Testis (tissue), 2 donors: ENCODE measurements at regions not wholly inside any gene's neighbourhood (a gene's known extent, or its start where the extent isn't known, plus 50 kb on each side); places are given as distances from the start of the nearest gene placed in this dataset.

ENCODE experiments used
- DNase-seq: peaks from one replicate; pipeline ENCODE4 v3.0.0-alpha.2; 2019
- H3K27ac ChIP-seq, 2 donors: fragments of 200-600 bp; sonication (generic); one replicate each; pipeline ENCODE4 v1.5.1; 2019
- H3K27me3 ChIP-seq: fragments of 200-600 bp; sonication (generic); one replicate; pipeline ENCODE4 v1.5.1; 2019
- H3K36me3 ChIP-seq: fragments of 200-600 bp; sonication (generic); one replicate; pipeline ENCODE4 v1.5.1; 2017; ENCODE audit warnings: low read depth; ENCODE audit errors: missing control alignments
- H3K4me1 ChIP-seq: fragments of 200-600 bp; sonication (generic); one replicate; pipeline ENCODE4 v1.5.1; 2019
- H3K4me3 ChIP-seq, 2 donors: fragments of 200-600 bp; sonication (generic); one replicate each; pipeline ENCODE4 v1.5.1; 2017 to 2019
- H3K9me3 ChIP-seq: fragments of 200-600 bp; sonication (generic); one replicate; pipeline ENCODE4 v1.5.1; 2017
- POLR2A ChIP-seq: fragments of 450-650 bp; IDR thresholded peaks from one replicate; pipeline ENCODE4 v1.6.1; 2017; ENCODE audit warnings: antibody characterized with exemption, mild to moderate bottlenecking, moderate library complexity
- WGBS, 2 donors: methylation state at CpG; one replicate each; pipeline ENCODE4 v1.1.5; 2018; 5-methylcytosine and 5-hydroxymethylcytosine counted together
- intact Hi-C: fragments of 100-400 bp; cut with DNase I; formaldehyde crosslinking; loops from one replicate; pipeline ENCODE4 v1.15.1; 2023; ENCODE audit warnings: low total_unique reads
- TF ChIP-seq, protein P1 (sequence below), 3 experiments: fragments of 450-650 bp in 2 of 3; fragments of 200-600 bp in 1 of 3; sonication (generic) in 1 of 3; IDR thresholded peaks; one replicate each; pipeline ENCODE4 v1.5.1; 2016 to 2019; ENCODE audit warnings: antibody characterized with exemption in 3 of 3, mild to moderate bottlenecking in 2 of 3, moderate library complexity in 1 of 3

DNA sequence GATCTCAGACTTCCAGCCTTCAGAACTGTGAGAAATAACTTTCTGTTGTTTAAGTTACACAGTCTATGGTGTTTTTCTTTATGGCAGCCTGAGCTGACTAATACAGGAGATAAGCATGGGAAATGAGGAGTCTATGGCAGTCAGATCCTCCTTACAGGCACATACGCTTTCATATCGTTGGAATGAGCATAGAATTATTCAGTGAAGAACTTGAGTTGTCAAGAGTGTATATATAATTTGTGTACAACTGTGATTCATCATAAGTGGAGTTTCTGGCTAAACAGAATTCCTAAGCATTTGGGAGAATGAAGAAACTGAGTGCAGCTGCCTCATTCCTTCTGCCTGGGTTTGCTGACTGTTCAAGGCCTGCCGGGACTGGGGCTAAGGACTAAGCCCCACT, 516.7 kb downstream of the ADRA2A start:
- H3K36me3 ChIP-seq, result no peaks in the 10 kb centered on the region
- DNase-seq, result no peak
- H3K4me3 ChIP-seq, result no peak overlapping the region
- intact Hi-C loops, result loop anchor here (10.0 kb wide), 1 partner anchor 509 kb away; no protein-coding TSS in a partner anchor
- H3K9me3 ChIP-seq, result no peaks in the 10 kb centered on the region
- WGBS, 2 donors, result 89% methylated on average over 3 of the region's 3 CpGs
- no peaks in the 10 kb centered on the region for H3K27me3 ChIP-seq
- no peak for TF ChIP-seq POLR2A
- TF ChIP-seq, protein P1, sequence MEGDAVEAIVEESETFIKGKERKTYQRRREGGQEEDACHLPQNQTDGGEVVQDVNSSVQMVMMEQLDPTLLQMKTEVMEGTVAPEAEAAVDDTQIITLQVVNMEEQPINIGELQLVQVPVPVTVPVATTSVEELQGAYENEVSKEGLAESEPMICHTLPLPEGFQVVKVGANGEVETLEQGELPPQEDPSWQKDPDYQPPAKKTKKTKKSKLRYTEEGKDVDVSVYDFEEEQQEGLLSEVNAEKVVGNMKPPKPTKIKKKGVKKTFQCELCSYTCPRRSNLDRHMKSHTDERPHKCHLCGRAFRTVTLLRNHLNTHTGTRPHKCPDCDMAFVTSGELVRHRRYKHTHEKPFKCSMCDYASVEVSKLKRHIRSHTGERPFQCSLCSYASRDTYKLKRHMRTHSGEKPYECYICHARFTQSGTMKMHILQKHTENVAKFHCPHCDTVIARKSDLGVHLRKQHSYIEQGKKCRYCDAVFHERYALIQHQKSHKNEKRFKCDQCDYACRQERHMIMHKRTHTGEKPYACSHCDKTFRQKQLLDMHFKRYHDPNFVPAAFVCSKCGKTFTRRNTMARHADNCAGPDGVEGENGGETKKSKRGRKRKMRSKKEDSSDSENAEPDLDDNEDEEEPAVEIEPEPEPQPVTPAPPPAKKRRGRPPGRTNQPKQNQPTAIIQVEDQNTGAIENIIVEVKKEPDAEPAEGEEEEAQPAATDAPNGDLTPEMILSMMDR (IDR thresholded peaks at IDR 0.05), result no peak
- H3K27ac ChIP-seq, result no peak overlapping the region
- H3K4me1 ChIP-seq, result no peaks in the 10 kb centered on the region

DNA sequence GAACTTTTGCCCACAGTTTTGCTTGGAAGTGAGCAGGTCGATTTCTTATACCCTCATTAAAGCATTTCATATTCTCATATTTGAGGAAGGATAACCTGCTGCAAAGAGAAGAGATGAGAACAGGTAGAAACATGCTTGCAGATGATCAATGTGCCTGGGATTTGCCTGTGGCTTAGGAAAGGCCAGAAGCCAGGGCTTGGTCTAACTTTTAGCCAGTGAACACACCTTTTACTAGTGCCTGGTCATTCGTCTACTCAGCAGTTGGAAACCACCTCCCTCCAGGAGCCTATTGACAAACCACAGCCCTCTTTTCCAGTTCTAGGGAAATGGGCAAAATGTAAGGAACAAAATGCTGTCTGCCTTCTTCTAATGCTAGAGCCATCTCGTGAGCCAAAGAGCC, 518.3 kb downstream of the ADRA2A start:
- no peaks in the 10 kb centered on the region for H3K36me3 ChIP-seq
- intact Hi-C loops, result loop anchor here (10.0 kb wide), 1 partner anchor 510 kb away; no protein-coding TSS in a partner anchor

DNA sequence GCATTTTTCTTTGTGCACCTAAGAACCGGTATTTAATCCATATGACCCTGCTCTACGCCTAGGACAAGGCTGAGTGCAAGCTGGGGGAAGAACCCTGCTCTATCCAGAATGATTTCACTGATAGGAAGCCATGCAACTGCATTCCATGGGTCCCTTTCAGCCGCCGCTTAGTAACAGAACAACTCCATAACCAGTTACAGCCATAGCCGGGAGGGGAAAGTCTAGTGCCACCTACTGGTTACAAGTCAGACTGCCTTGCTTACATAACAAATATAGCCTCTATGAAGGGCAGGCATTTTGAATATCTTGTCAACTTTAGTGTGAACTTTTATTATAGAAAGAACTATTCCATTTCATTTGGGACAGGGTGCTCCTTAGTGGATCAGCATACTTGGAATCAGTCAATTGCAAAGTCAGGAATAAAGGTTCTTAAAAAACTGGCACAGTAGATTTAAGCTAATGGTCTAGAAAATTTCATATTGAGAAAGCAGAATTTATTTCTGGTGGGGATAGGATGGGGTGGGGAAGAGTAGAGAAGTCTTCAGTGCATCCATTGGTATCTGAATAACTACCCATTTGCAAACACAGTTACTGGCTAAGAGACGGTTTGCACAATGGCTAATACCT, 521.7 kb downstream of the ADRA2A start:
- H3K4me1 ChIP-seq, result no peaks in the 10 kb centered on the region
- H3K27ac ChIP-seq, result no peak overlapping the region
- WGBS, 2 donors, result 35 to 36% methylated on average over 6 of the region's 6 CpGs
- peak; percentile 82 for DNase-seq
- H3K4me3 ChIP-seq, result no peak overlapping the region
- H3K27me3 ChIP-seq, result no peaks in the 10 kb centered on the region
- intact Hi-C loops, result loop anchor here (10.0 kb wide), 1 partner anchor 514 kb away; no protein-coding TSS in a partner anchor
- TF ChIP-seq, protein P1 (IDR thresholded peaks at IDR 0.05), result peak; percentile 52 to 88 (median 84)
- no peak for TF ChIP-seq POLR2A
- H3K9me3 ChIP-seq, result no peaks in the 10 kb centered on the region
- no peaks in the 10 kb centered on the region for H3K36me3 ChIP-seq

More for the DNA sequence above, 518.3 kb downstream of the ADRA2A start:
- Histone ChIP-seq H3K9me3 (no peaks in the 10 kb centered on the region), H3K4me1 (no peaks in the 10 kb centered on the region), H3K4me3 (no peak overlapping the region), H3K27me3 (no peaks in the 10 kb centered on the region), H3K27ac (no peak overlapping the region)
- no peak for DNase-seq
- TF ChIP-seq, protein P1 (IDR thresholded peaks at IDR 0.05), result no peak
- TF ChIP-seq POLR2A, result no peak
- 85 to 87% methylated on average over 3 of the region's 3 CpGs for WGBS, 2 donors

DNA sequence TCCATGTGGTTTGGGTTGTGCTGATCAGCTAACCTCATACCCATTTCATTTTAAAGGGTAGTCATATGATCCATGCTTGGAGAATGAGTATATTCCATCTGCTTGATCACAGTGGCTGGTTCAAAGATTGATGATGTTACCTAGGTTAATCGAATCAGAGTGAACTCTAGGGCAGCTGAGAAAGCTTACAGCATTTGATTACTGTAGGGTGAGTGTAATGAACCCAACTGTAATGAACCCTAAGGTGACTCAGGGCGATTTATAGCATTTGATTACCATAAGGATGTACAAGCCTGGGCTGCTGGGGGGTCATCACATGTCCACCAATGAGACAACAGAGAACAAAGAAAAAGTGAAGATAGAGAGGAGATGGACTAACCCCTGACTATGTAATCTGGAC, 523.1 kb downstream of the ADRA2A start:
- H3K36me3 ChIP-seq, result no peaks in the 10 kb centered on the region
- TF ChIP-seq POLR2A, result no peak
- TF ChIP-seq, protein P1 (IDR thresholded peaks at IDR 0.05), result no peak
- no peak overlapping the region for H3K27ac ChIP-seq
- DNase-seq, result no peak
- H3K27me3 ChIP-seq, result no peaks in the 10 kb centered on the region
- 92 to 95% methylated on average over 2 of the region's 2 CpGs for WGBS, 2 donors
- H3K4me3 ChIP-seq, result no peak overlapping the region
- no peaks in the 10 kb centered on the region for H3K4me1 ChIP-seq
- H3K9me3 ChIP-seq, result no peaks in the 10 kb centered on the region
- intact Hi-C loops, result loop anchor here (10.0 kb wide), 1 partner anchor 515 kb away; no protein-coding TSS in a partner anchor

DNA sequence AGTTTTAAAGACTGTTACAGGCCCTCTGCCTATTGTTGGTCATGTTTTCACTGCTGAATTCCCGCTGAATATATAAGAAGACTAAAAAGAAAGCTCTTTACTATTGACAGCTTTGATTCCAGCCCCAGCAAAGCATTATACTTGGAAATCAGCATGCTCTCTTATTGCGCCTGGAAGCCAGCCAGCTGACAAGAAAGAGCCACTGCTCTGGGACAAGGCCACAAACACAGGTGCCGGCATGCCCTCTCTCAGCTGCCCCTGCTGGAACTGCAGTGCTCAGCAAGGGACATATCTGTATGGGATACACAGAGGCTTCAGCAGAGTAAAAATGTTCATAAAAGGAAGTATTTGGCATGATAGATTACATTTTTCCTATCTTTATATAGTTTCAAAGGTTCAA, 523.9 kb downstream of the ADRA2A start:
- Histone ChIP-seq H3K9me3 (no peaks in the 10 kb centered on the region), H3K27ac (no peak overlapping the region), H3K4me3 (no peak overlapping the region), H3K36me3 (no peaks in the 10 kb centered on the region), H3K4me1 (no peaks in the 10 kb centered on the region), H3K27me3 (no peaks in the 10 kb centered on the region)
- no peak for TF ChIP-seq POLR2A
- TF ChIP-seq, protein P1 (IDR thresholded peaks at IDR 0.05), result no peak
- intact Hi-C loops, result no loop called here
- WGBS, 2 donors, result 52 to 65% methylated on average over 3 of the region's 3 CpGs
- DNase-seq, result peak; percentile 13
